ENCODE measurements at regions not wholly inside any gene's neighbourhood (a gene's known extent, or its start where the extent isn't known, plus 50 kb on each side); places are given as distances from the start of the nearest gene placed in this dataset.

DNA sequence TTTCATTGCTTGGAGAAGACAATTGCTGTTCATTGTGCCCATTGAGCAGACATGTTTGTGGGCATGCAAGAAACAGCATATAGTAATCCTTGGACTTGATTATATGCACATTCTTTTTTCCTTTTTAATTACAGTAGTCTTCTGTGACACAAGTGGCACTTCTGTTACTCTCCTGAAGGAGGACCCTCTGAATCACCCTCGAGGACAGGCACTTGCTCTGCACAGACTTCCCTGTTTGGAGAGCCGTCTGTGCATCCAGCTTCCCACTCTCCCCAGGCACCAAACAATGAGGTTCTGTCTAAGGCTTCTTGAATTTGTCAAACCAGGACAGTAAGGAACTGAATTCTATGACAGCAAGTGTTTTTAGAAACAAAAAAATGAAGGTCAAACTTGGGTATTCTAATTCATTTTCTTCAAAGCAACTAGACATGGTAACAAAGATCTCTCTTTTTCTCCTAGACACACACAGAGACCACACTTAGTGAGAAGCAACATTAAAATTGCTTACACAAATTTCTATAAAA, 844.6 kb upstream of the ID2 start:
- Histone ChIP-seq H3K4me1 (ENCODE audit: control insufficient read depth in 1 of 2, insufficient read depth in 1 of 2, low read depth in 1 of 2, low read length in 1 of 2) (peaks cover 20 to 26% of the 10 kb centered on the region in 2 experiments), H3K27me3 (no peaks in the 10 kb centered on the region), H3K27ac (no peak overlapping the region)

DNA sequence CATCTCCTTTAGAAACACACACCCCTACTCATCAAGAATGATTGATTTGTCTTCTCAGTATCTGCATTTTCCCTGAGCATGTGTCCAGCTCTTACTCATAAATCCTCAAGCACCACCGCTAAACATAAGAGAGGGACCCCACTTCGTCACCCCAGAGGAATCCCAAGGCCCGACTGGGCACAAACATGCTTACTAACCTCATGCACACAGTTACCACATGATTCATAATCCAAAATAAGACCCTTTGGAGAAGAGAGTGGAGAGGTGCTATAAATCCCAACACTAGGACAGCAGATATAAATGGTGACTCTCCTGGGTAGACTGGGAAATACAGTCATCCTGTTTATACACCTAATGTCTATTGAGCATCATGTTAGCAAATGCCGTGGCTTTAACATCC, 843.2 kb upstream of the ID2 start:
- Histone ChIP-seq H3K4me1 (ENCODE audit: control insufficient read depth in 1 of 2, insufficient read depth in 1 of 2, low read depth in 1 of 2, low read length in 1 of 2) (peaks cover 20 to 26% of the 10 kb centered on the region in 2 experiments), H3K9me3 (no peaks in the 10 kb centered on the region)
- TF ChIP-seq, protein P1, sequence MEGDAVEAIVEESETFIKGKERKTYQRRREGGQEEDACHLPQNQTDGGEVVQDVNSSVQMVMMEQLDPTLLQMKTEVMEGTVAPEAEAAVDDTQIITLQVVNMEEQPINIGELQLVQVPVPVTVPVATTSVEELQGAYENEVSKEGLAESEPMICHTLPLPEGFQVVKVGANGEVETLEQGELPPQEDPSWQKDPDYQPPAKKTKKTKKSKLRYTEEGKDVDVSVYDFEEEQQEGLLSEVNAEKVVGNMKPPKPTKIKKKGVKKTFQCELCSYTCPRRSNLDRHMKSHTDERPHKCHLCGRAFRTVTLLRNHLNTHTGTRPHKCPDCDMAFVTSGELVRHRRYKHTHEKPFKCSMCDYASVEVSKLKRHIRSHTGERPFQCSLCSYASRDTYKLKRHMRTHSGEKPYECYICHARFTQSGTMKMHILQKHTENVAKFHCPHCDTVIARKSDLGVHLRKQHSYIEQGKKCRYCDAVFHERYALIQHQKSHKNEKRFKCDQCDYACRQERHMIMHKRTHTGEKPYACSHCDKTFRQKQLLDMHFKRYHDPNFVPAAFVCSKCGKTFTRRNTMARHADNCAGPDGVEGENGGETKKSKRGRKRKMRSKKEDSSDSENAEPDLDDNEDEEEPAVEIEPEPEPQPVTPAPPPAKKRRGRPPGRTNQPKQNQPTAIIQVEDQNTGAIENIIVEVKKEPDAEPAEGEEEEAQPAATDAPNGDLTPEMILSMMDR (IDR thresholded peaks at IDR 0.05), result no peak

More for the DNA sequence above, 844.6 kb upstream of the ID2 start:
- TF ChIP-seq, protein P1 (IDR thresholded peaks at IDR 0.05), result no peak
- Histone ChIP-seq H3K4me3 (ENCODE audit: low read depth in 1 of 2, low read length in 1 of 2) (no peak overlapping the region), H3K36me3 (no peaks in the 10 kb centered on the region), H3K9me3 (no peaks in the 10 kb centered on the region)

DNA sequence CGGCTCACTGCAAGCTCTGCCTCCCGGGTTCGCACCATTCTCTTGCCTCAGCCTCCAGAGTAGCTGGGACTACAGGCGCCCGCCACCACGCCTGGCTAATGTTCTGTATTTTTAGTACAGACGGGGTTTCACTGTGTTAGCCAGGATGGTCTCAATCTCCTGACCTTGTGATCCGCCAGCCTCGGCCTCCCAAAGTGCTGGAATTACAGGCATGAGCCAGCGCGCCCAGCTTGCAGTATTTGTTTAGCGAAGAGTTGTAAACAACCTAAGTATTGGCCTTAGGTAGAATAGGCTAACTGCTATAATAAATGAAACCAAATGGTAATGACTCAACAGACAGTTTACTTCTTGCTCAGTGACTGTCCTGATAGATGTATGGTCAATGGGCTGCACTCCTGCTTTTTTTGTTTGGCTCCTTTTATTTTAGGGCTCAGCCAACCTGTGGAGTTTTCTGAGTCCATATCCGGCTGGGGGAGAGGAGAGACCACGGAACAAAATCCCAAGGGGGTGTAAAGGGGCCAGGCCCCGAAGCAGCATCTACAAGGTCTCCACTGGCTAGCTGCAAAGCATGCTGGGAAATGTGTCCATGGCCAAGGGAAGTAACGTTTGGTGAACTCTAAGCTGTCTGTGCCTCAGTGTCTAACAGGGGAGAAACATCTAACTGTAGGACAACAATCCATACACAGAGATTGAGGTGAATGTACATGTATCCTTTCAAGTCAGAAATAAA, 841.0 kb upstream of the ID2 start:
- TF ChIP-seq, protein P1 (IDR thresholded peaks at IDR 0.05), result no peak
- H3K4me3 ChIP-seq (ENCODE audit: low read depth in 1 of 2, low read length in 1 of 2), result no peak overlapping the region
- no peaks in the 10 kb centered on the region for H3K27me3 ChIP-seq
- H3K4me1 ChIP-seq (ENCODE audit: control insufficient read depth in 1 of 2, insufficient read depth in 1 of 2, low read depth in 1 of 2, low read length in 1 of 2), result peaks cover 9 to 13% of the 10 kb centered on the region in 2 experiments
- H3K36me3 ChIP-seq, result no peaks in the 10 kb centered on the region
- no peaks in the 10 kb centered on the region for H3K9me3 ChIP-seq
- no peak overlapping the region for H3K27ac ChIP-seq

More for the DNA sequence above, 843.2 kb upstream of the ID2 start:
- H3K27me3 ChIP-seq, result no peaks in the 10 kb centered on the region
- no peak overlapping the region for H3K4me3 ChIP-seq (ENCODE audit: low read depth in 1 of 2, low read length in 1 of 2)
- H3K36me3 ChIP-seq, result no peaks in the 10 kb centered on the region
- H3K27ac ChIP-seq, result no peak overlapping the region

DNA sequence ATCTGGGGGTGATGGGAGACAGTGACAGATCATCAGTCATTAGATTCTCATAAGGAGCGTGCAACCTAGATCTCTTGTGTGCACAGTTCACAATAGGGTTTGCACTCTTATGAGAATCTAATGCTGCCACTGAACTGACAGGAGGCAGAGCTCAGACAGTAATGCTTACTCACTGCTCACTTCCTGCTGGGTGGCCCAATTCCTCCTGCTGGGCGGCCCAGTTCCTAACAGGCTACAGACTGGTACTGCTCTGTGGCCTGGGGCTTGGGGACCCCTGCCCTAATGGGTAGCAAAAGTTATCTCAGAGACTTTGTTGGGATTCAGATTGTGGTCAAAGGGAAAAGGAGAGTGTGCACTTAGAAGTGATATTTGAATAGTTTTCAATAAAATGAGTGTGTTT, 840.1 kb upstream of the ID2 start:
- TF ChIP-seq, protein P1 (IDR thresholded peaks at IDR 0.05), result no peak
- Histone ChIP-seq H3K4me3 (ENCODE audit: low read depth in 1 of 2, low read length in 1 of 2) (no peak overlapping the region), H3K27me3 (no peaks in the 10 kb centered on the region), H3K9me3 (no peaks in the 10 kb centered on the region), H3K4me1 (ENCODE audit: control insufficient read depth in 1 of 2, insufficient read depth in 1 of 2, low read depth in 1 of 2, low read length in 1 of 2) (peaks cover 0 to 6% of the 10 kb centered on the region in 2 experiments), H3K36me3 (no peaks in the 10 kb centered on the region), H3K27ac (no peak overlapping the region)

DNA sequence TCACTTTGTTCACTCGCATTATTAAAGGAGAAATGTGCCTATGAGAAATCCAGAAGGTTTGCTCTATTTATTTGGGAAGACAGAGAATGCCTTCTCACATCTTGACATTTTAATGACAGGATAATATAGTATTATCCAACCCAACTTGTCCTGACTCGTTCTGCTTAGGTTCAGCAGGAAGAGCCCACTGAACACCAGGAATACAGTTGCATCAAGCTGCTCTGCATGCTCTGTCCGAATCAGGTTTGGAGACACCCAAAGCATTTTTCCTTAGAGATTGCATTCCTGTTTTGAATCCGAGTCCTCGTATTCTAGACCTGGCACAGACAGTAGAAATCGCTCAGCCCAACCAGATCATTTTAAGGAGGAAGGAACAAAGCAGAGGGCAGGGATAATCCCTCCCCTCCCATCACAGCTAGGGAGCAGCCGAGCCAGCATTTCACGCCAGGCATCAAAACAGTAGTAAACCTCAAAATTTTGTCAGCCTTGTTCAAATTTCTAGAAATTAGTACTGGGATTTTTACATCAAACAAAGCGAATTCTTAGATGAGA, 837.4 kb upstream of the ID2 start:
- TF ChIP-seq, protein P1 (IDR thresholded peaks at IDR 0.05), result no peak
- H3K4me3 ChIP-seq (ENCODE audit: low read depth in 1 of 2, low read length in 1 of 2), result no peak overlapping the region
- H3K9me3 ChIP-seq, result no peaks in the 10 kb centered on the region
- no peaks in the 10 kb centered on the region for H3K36me3 ChIP-seq
- H3K27ac ChIP-seq, result no peak overlapping the region
- no peaks in the 10 kb centered on the region for H3K27me3 ChIP-seq
- peaks cover 0 to 6% of the 10 kb centered on the region in 2 experiments for H3K4me1 ChIP-seq (ENCODE audit: control insufficient read depth in 1 of 2, insufficient read depth in 1 of 2, low read depth in 1 of 2, low read length in 1 of 2)
